ENCODE measurements at regions not wholly inside any gene's neighbourhood (a gene's known extent, or its start where the extent isn't known, plus 50 kb on each side); places are given as distances from the start of the nearest gene placed in this dataset.

DNA sequence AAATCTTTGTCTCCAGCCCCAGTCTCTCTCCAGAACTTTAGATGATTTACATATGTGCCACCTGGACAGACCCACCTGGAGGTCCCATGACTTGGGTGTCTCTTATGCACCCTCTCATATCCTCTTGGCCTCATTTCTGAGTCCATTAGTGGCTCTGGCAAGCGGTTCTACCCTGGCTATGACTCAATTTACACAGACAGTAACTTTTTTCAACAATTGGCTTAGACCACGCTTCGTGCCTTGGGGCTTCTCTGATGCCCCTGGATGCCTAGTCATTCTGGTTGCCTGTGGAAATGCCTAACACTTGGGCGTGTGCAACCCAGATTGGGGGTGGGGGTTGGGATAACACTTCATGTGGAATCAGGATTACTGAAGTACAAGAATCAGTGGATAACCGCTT is 57.1 kb upstream of the GADD45A start:
- DNase-seq (ENCODE audit: insufficient read length, low spot score) (no peak), FAIRE-seq (no peak)
- TF ChIP-seq PAX5 (IDR thresholded peaks at IDR 0.05; ENCODE audit: insufficient read depth, low read length, severe bottlenecking) (no peak), POU2F2 (IDR thresholded peaks at IDR 0.05; ENCODE audit: low read depth, low read length) (no peak), TAF1 (IDR thresholded peaks at IDR 0.05; ENCODE audit: low read depth, low read length) (no peak), SPI1 (IDR thresholded peaks at IDR 0.05; ENCODE audit: low read depth, low read length) (no peak), POLR2AphosphoS5 (IDR thresholded peaks at IDR 0.05; ENCODE audit: low read depth, low read length) (no peak), POLR2A (IDR thresholded peaks at IDR 0.05; ENCODE audit: low read depth, low read length) (no peak)

DNA sequence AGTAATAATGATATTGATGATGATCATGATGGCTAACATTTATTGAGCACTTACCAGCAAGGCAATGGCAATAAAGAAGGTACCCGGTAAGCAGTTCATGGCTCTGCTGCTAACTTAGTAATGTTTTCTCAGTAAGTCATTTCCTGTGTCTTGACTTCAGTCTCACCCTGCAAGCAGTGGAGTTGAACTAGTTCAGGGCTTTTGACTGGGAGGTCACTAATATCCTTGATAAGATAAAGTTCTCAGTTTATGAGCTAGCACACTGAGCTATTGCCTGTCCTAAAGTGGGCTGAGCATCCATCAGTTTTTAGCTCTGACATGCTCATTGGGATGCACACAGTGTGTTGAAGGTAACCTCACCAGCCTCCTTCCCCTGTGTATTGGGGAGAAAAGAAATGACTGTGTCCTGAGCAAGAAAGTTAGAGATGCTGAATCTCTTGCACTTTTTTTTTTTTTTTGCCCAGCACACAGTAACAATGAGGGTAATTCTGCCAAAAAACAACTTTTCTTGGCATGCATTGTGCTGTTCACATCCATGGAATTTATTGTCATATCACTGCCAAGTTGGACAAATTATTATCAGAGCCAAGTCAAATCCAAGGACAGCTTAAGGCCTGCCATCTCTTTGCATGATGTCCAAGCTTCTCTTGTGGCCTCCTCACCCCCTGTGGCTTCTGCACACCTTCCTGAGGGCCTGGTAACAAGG is 55.5 kb upstream of the GADD45A start:
- DNase-seq (ENCODE audit: insufficient read length, low spot score), result no peak
- no peak for FAIRE-seq
- no peak for TF ChIP-seq SPI1 (IDR thresholded peaks at IDR 0.05; ENCODE audit: low read depth, low read length)
- TF ChIP-seq POLR2AphosphoS5 (IDR thresholded peaks at IDR 0.05; ENCODE audit: low read depth, low read length), result no peak
- TF ChIP-seq POLR2A (IDR thresholded peaks at IDR 0.05; ENCODE audit: low read depth, low read length), result no peak
- TF ChIP-seq PAX5 (IDR thresholded peaks at IDR 0.05; ENCODE audit: insufficient read depth, low read length, severe bottlenecking), result no peak
- TF ChIP-seq TAF1 (IDR thresholded peaks at IDR 0.05; ENCODE audit: low read depth, low read length), result no peak
- no peak for TF ChIP-seq POU2F2 (IDR thresholded peaks at IDR 0.05; ENCODE audit: low read depth, low read length)

- no peak for TF ChIP-seq TAF1 (IDR thresholded peaks at IDR 0.05; ENCODE audit: low read depth, low read length)
- TF ChIP-seq SPI1 (IDR thresholded peaks at IDR 0.05; ENCODE audit: low read depth, low read length), result no peak
- TF ChIP-seq POLR2AphosphoS5 (IDR thresholded peaks at IDR 0.05; ENCODE audit: low read depth, low read length), result no peak
- no peak for TF ChIP-seq POLR2A (IDR thresholded peaks at IDR 0.05; ENCODE audit: low read depth, low read length)
- no peak for TF ChIP-seq PAX5 (IDR thresholded peaks at IDR 0.05; ENCODE audit: insufficient read depth, low read length, severe bottlenecking)
- TF ChIP-seq POU2F2 (IDR thresholded peaks at IDR 0.05; ENCODE audit: low read depth, low read length), result no peak
- DNase-seq (ENCODE audit: insufficient read length, low spot score) (no peak), FAIRE-seq (no peak)
These were observed 54.5 kb upstream of the GADD45A start for GRCh38 chr1:67630438-67631045.

GRCh38 chr1:67632356-67632755 is 52.6 kb upstream of the GADD45A start:
- no peak for FAIRE-seq

DNA sequence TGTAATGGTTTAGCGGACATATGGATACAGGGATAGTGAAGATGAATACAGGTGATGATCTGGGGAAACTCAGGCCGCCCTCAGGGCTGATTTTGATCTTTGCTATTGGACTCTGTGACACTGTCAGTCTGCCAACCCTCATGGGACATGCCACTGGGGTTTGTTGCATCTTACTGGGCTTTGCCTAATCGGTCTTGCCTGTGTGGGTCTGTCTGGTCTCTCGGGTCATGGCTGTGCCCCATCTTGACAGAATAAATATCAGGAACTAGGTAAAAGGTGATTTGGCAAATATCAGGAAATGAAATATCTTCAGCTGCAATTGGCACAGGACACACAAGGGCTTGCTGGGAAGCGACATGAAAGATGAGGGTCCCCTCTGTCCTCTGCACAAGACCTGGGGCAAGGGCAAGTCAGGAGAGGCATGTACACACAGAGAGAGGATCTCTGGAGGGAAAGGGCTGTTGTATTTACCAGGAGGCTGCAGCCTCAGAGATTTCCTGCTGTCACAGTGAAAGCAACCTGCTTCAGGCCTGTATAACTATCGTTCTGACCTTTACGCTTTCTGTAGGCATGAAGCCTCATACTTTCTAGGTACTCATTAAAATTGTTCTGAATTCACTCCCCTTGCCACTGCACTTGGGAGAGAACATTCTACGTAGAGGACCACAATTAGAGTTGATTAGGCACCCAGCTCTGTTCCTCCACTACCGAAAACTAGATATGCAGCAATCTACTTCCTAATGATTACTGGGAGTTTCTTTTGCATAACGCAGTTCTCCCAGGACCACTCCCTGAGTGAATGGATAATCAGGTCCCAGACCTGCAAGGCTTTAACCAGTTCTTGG is 52.0 kb upstream of the GADD45A start:
- TF ChIP-seq POU2F2 (IDR thresholded peaks at IDR 0.05; ENCODE audit: low read depth, low read length), result no peak
- TF ChIP-seq PAX5 (IDR thresholded peaks at IDR 0.05; ENCODE audit: insufficient read depth, low read length, severe bottlenecking), result no peak
- no peak for TF ChIP-seq SPI1 (IDR thresholded peaks at IDR 0.05; ENCODE audit: low read depth, low read length)
- no peak for TF ChIP-seq POLR2A (IDR thresholded peaks at IDR 0.05; ENCODE audit: low read depth, low read length)
- TF ChIP-seq TAF1 (IDR thresholded peaks at IDR 0.05; ENCODE audit: low read depth, low read length), result no peak
- no peak for TF ChIP-seq POLR2AphosphoS5 (IDR thresholded peaks at IDR 0.05; ENCODE audit: low read depth, low read length)
- FAIRE-seq (no peak), DNase-seq (ENCODE audit: insufficient read length, low spot score) (no peak)

More at GRCh38 chr1:67632356-67632755, 52.6 kb upstream of the GADD45A start:
- DNase-seq (ENCODE audit: insufficient read length, low spot score), result no peak
- TF ChIP-seq PAX5 (IDR thresholded peaks at IDR 0.05; ENCODE audit: insufficient read depth, low read length, severe bottlenecking), result no peak
- TF ChIP-seq POU2F2 (IDR thresholded peaks at IDR 0.05; ENCODE audit: low read depth, low read length), result no peak
- TF ChIP-seq POLR2A (IDR thresholded peaks at IDR 0.05; ENCODE audit: low read depth, low read length), result no peak
- no peak for TF ChIP-seq SPI1 (IDR thresholded peaks at IDR 0.05; ENCODE audit: low read depth, low read length)
- no peak for TF ChIP-seq POLR2AphosphoS5 (IDR thresholded peaks at IDR 0.05; ENCODE audit: low read depth, low read length)
- TF ChIP-seq TAF1 (IDR thresholded peaks at IDR 0.05; ENCODE audit: low read depth, low read length), result no peak

DNA sequence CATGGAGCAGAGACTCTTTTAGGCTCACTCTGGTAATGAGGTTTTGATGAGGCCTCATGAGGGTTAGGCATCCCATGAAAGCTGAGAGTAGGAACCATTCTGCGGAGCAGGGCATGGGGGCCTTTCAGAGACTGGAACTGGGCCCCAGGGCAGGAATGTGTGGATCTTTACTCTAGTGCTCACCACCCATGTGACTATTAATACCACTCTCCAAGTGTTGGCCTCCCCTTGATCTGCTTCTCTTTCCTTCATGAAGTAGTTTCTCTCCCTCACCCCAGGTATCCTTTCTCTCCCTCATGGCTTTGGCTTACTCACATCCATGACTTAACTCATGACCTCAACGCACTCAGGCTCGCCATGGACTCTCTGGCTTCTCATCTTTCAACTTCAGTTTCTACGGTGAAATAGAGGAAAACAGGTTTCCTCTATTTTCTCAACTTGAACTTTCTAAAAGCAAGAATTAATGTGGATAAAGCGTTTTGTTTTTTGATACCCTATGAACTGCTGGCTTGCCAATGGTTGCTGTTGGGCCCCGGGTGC is 50.5 kb upstream of the GADD45A start:
- TF ChIP-seq SPI1 (IDR thresholded peaks at IDR 0.05; ENCODE audit: low read depth, low read length), result no peak
- TF ChIP-seq PAX5 (IDR thresholded peaks at IDR 0.05; ENCODE audit: insufficient read depth, low read length, severe bottlenecking), result no peak
- no peak for TF ChIP-seq TAF1 (IDR thresholded peaks at IDR 0.05; ENCODE audit: low read depth, low read length)
- TF ChIP-seq POLR2A (IDR thresholded peaks at IDR 0.05; ENCODE audit: low read depth, low read length), result no peak
- TF ChIP-seq POU2F2 (IDR thresholded peaks at IDR 0.05; ENCODE audit: low read depth, low read length), result no peak
- TF ChIP-seq POLR2AphosphoS5 (IDR thresholded peaks at IDR 0.05; ENCODE audit: low read depth, low read length), result no peak
- FAIRE-seq (no peak), DNase-seq (ENCODE audit: insufficient read length, low spot score) (no peak)

- FAIRE-seq, result no peak
- no peak for TF ChIP-seq TAF1 (IDR thresholded peaks at IDR 0.05; ENCODE audit: low read depth, low read length)
- TF ChIP-seq SPI1 (IDR thresholded peaks at IDR 0.05; ENCODE audit: low read depth, low read length), result no peak
- no peak for TF ChIP-seq POLR2A (IDR thresholded peaks at IDR 0.05; ENCODE audit: low read depth, low read length)
- TF ChIP-seq POU2F2 (IDR thresholded peaks at IDR 0.05; ENCODE audit: low read depth, low read length), result no peak
- TF ChIP-seq POLR2AphosphoS5 (IDR thresholded peaks at IDR 0.05; ENCODE audit: low read depth, low read length), result no peak
- DNase-seq (ENCODE audit: insufficient read length, low spot score), result no peak
These were observed 49.8 kb upstream of the GADD45A start for GRCh38 chr1:67635055-67635809.

All from GM12891 (cell line).